Right forelimb (tissue), 1 donor: ENCODE measurements at regions not wholly inside any gene's neighbourhood (a gene's known extent, or its start where the extent isn't known, plus 50 kb on each side); places are given as distances from the start of the nearest gene placed in this dataset.
"Not testable (repeated sequence)": the region's sequence is repeated elsewhere in the genome, so short reads cannot be mapped to it uniquely, and the experiment has no call there.

Experiments used
- DNase-seq: peaks from one replicate; pipeline ENCODE4 v3.0.0-alpha.2; 2018

DNA sequence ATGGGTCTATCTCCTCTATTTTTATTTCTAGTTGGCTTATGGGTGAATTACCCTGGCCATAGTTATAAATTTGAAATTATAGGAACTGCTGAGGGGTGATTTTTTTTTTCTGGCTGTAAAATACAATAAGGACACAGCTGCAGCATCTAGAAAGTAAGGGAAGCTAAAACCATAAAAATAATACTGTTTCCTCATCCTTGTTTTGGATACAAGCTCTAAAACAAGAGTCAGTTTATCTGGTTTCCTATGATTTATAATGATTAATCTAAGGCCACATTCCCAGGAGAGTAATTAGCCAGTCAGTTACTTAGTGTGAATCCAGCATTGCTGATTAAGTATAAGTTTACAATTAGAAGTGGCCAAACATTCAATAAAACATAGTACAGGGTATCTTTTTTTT lies 219.1 kb upstream of the NBEA start:
- DNase-seq, result no peak

DNA sequence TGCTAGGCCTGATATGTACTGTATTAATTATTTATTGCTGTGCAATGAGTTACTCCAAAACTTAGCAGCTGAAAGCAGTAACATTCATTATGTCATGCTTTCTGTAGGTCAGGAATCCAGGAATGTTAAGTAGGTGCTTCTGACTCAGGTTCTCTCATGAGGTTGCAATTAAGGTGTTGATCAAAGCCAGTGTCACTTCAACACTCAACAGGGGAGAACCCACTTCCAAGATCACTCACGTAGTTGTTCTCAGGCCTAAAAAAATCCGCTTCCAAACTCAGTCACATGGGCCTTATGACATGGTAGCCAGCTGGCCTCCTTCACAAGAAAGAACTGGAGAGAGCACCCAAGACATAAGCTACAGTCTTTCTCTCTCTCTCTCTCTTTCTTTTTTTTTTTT lies 211.1 kb upstream of the NBEA start:
- DNase-seq, result no peak

DNA sequence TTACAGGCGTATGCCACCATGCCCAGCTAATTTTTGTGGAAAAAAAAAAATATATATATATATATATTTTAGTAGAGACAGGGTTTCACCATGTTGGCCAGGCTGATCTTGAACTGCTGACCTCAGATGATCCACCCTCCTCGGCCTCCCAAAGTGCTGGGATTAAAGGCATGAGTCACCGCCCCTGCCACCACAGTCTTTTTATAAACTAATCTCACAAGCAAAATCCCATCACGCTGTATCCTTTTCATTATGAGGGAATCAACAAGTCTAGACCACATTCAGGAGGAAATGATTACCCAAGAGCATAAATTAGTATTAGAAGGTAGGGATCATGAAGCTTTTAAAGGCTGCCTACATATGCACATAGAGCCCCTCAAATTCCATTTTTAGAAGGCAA lies 210.6 kb upstream of the NBEA start:
- no peak for DNase-seq

GRCh38 chr13:34733721-34734120 lies 208.3 kb upstream of the NBEA start:
- DNase-seq, result no peak

DNA sequence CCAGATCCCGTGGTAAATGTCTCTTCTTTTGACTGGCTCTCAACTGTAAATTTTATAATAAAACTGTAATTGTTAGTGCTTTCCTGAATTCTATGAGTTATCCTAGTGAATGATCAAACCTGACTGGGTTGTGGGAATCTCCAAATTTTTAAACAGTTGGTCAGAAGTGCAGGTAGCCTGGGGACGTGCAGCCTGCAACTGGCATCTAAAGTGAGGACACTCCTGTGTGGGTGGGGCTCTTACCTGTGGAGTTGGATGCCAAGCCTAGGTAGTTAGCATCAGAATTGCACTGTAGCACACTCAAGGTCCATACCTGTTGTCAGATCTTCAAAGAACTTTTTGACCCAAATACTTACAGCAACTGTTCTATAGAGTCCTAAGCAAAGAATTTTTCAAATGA lies 207.1 kb upstream of the NBEA start:
- DNase-seq, result no peak

DNA sequence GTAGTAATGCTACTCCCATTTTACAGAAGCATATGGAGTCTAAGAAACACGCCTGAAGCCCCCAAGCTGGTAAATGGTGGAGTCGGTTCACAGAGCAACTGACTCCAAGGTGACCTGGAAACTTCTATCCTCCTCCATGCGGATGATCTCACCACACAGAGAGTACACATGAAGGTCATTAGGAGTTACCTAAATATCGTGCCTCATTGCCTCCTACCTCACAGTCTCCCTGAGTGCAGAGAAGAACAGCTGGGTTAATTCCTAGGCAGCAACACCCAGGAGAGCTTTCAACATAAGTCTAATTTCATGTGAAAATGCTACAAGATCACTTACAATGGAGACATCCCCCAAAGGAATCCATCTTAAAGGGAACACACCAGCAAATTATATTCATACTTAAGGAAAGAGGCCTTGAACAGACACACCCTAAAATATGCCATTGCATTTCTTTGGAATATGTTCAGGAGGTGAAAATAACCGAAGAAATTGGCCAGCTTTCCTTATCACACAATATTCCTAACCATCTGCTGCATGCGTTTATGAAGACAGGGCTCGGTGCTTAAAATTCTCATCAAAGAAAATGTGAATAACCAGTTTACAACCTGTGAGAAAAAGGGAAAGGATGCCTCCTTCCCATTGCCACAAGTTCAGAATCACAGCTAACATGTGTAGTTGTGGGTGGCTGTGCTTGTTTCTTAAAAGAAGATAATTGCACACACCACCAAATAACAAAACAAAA lies 203.6 kb upstream of the NBEA start:
- no peak for DNase-seq

DNA sequence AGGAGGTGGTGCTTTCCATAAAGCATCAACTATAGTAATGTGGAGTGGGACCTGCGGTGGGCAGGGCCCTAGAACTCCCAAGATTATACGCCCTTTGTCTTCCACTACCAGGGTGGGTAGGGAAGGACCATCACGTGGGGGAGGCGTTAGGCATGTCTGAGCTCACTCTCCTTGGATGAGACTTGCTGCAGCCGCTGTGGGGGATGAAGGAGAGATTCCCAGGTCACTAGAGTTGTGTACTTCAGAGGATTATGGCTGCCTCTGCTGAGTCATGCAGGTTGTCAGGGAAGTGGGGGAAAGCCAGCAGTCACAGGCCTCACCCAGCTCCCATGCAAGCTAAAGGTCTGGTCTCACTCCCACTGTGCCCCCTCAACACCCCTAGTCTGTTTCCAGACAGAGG lies 195.0 kb upstream of the NBEA start:
- not testable (repeated sequence) for DNase-seq

DNA sequence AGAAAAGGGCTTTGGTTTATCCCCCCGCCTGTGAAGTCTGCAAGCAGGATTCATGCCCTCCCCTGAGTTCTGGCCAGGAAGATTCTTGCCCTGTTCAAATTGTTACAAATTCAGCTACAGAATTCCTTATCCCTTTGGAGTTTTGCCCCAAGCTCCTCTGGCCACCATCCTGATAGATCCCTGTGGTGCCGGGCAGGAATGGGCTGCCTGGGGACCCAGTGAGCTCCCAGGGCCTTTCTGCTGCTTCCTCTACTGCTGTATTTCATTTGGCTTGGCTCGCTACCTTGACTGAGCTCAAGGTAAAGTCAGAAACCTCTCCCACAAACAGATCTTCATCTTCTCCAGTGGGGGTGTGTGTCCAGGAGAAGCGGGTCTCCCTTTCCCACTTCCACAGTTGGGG lies 194.6 kb upstream of the NBEA start:
- no peak for DNase-seq

- no peak for DNase-seq
Measured at GRCh38 chr13:34748073-34748472, 194.0 kb upstream of the NBEA start.

DNA sequence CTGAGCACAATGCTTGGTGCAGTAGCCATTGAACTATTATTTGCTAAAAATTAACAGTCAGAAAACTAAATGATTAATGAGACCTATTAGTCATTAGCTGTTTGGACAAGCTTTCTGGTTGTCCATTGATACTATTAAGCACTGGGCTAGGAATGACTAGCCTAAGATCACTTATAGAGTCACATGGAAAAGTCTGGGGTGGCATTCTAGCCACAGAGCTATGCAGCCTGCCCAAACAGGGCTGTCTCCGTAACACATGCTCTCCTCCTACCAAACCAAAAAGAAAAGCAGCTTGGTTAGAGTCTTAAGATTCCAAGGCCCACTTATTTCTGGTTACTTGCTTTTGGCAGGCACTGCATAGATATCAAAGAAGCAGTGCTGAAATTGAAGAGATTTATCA lies 193.5 kb upstream of the NBEA start:
- no peak for DNase-seq

- DNase-seq, result no peak
Measured at GRCh38 chr13:34749046-34749445, 193.0 kb upstream of the NBEA start.

GRCh38 chr13:34750078-34750931 lies 191.8 kb upstream of the NBEA start:
- DNase-seq, result peak; percentile 68

DNA sequence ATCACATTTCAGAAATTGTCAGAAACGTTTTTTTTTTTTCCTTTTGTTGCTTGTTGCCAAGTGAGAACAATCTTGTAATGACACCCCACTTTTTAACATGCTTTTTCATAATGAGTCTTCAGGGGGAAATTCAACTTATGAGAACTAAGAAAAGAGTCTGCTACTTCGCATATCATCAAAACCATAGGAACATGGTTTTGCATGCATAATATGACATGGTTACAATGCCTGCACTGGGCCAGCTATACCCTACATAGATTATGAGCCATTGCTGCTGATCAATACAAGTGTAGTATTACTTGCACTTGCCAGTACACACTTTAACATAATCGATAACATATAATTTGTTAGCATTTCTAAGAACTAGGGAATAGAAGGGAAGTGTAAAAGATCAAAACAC lies 191.0 kb upstream of the NBEA start:
- no peak for DNase-seq

DNA sequence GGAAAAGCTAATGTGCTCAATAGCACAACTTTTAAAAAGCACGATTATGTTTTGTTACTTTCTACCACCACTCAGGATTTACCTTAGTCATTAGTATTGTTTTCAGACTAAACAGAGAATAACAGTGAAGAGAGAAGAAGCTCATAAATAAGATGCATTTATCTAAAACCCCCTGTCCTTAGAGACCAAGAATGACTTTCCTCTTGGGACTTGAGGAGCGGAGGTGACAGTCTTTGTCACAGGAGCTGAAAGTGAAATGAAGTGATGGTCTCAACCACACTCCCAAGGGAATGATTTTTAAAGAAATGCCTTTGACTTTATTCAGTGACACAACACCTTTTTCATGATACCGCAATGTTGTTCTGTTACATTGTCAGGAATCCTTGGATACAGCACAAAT lies 190.6 kb upstream of the NBEA start:
- no peak for DNase-seq

DNA sequence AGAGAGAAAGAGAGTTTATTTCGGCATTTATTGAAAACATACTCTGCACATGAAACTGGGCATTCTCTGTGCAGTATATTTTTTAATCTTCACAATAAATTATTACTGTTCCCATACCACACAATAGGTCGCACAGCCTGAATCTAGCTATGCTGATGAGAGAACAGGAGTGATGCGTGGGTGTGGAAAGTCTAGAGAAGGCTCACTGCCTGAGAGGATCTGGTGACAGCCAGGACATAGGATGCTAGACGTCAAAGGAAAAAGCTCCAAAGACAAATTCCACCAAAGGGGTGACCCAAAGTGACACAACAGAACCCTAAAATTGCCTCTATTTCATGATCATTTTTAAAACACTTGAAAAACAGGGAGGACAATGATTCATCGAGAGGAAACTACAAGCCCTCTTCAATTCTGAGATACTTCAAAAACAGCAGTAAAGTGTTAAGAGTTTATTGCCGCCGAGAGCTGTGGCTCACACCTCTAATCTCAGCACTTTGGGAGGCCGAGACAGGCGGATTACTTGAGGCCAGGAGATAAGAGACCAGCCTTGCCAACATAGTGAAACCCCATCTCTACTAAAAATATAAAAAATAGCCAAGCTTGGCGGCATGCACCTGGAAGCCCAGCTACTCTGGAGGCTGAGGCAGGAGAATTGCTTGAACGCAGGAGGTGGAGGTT lies 189.6 kb upstream of the NBEA start:
- DNase-seq, result no peak

GRCh38 chr13:34756136-34756535 lies 185.9 kb upstream of the NBEA start:
- DNase-seq, result no peak

DNA sequence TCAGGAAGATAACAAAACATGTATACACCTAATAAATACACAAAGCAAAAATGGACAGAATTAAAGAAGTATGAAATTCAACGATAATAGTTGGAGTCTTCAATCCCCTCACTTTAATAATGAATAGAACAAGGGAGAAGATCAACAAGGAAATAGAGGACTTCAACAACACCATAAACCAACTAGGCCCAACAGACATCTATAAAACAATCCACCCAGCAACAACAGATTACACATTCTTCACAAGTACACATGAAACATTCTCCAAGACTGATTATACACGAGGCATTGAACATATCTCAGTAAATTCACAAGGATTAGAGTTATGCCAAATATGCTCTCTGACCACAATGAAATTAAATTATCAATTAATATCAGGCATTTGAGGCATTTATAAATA lies 185.5 kb upstream of the NBEA start:
- no peak for DNase-seq

- DNase-seq, result no peak
Measured at GRCh38 chr13:34757441-34757840, 184.6 kb upstream of the NBEA start.

DNA sequence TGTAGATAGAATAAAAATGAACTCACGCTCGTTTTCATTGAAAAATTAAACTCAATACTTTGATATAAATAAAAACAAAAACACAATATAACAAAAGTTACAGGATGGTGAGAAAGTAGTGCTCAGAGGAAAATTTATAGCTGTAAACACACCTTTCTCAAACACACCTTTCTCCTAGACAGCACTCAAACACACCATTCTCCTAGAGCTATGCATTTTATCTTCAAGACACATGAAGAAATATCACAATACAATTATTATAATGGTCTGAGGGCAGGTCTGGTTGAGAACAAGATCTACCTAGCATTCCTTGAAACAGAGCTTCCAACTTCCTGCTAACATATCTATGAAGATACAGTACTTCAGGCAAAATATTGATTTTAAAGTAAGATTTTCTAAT lies 183.4 kb upstream of the NBEA start:
- DNase-seq, result no peak

DNA sequence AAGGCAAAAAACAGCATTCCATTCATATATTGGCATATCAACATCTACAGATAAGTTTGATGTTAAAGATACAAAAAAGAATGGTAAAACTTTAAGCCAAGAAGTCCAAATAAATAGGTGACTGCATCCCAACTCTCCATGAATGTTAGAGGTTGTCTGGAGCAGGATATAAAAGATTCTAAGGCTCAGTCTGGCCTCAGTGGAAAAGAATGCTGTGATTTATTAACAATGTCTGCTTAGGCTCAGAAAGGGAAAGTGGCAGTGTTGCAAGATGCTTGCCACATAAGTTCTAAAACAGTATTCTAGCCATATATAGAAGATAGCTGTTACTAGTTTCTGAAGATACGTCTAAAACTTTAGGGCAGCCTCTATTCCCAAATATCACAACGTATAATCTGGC lies 179.8 kb upstream of the NBEA start:
- no peak for DNase-seq

DNA sequence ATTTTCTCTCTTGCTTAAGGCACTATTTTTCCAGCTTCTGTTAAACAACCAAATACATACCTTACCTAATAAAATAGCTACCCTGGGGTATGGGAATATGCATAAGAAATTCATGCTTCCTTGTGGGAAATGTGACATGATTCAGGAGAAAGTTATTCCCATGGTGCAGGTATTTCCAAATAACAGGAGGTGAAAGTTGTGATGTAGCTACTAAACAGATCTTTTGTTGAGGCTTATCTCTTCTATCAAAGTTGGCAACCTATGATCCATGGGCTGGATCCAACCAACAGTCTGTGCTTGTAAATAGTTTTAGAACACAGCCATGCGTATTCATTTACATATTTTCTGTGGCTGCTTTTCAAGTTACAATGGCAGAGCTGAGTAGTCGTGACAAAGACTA lies 177.8 kb upstream of the NBEA start:
- DNase-seq, result no peak

DNA sequence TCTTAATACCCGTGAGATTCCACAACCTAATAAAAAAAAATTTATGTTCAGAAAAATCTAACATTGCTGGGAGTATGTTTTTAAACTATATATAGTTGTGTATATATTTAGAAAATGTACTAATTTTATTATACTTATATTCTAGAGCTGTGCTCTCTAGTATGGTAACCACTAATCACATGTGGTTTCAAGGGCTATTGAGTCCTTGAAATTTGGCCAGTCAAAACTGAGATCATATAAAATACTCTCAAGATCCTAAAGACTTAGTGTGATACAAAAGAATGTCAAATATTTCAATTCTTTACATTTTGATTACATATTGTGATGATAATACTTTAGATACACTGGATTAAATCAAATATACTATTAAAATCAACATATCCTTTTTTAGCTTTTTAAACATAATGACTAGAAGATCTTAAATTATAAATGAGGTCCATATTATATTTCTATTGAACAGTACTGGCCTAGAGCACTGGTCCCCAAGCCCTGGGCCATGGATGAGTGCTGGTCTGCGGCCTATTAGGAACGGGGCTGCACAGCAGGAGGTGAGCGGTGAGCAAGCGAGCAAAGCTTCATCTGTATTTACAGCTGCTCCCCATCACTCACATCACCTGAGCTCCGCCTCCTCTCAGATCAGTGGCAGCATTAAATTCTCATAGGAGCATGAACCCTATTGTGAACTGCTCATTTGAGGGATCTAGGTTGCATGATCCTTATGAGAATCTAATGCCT lies 176.5 kb upstream of the NBEA start:
- DNase-seq, result no peak

DNA sequence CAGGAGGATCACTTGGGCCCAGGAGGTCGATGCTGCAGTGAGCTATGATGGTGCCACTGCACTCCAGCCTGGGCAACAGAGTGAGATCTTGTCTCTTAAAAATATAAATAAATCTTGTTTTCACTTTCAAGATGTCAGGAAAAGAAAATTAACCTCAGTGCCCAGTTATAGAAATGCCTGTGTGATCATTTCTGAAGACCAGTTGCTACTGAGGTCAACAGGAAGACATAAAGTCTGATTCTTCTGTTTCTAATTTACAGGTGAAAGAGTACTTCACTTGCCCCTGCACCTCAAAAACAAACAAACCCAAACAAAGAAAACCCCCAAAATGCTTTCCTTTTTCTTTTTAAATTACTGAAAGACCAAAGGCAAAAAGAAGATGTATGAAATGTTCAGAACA lies 174.3 kb upstream of the NBEA start:
- DNase-seq, result no peak
